ENCODE measurements at regions not wholly inside any gene's neighbourhood (a gene's known extent, or its start where the extent isn't known, plus 50 kb on each side); places are given as distances from the start of the nearest gene placed in this dataset.
"Not testable (repeated sequence)": the region's sequence is repeated elsewhere in the genome, so short reads cannot be mapped to it uniquely, and the experiment has no call there.

DNA sequence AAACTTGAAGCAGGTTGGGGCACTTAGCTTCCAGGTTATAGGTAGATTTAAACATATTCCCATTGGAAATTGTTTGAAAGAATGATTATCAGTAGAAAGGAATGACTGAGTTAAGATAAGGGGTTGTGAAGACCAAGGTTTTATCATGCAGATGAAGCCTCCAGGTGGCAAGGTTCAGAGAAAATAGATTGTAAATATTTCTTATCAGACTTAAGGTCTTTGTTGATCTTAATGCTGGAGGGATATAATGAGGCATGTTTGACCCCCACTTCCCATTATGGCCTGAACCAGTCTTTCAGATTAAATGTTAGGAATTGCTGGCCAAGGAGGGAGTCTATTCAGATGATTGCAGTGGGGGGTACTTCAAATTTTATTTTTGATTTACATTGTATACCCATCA, 1486.5 kb upstream of the PRR20A start:
- no peaks in the 10 kb centered on the region for H3K79me2 ChIP-seq (replicated peaks; ENCODE audit: insufficient read depth, low read length)
- H3K4me3 ChIP-seq (ENCODE audit: low read length): no peak overlapping the region

DNA sequence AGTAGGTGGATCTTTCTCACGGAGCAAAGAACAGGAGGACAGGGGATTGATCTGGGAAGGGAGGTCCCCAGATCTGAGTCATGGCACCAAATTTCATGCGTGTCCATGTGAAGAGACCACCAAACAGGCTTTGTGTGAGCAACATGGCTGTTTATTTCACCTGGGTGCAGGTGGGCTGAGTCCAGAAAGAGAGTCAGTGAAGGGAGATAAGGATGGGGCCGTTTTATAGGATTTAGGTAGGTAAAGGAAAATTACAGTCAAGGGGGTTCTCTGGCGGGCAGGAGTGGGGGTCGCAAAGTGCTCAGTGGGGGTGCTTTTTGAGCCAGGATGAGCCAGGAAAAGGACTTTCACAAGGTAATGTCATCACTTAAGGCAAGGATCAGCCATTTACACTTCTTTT, 1480.5 kb upstream of the PRR20A start:
- not testable (repeated sequence) for H3K4me3 ChIP-seq (ENCODE audit: low read length); H3K27me3 ChIP-seq (ENCODE audit: insufficient read depth, low read depth, low read length); H3K27ac ChIP-seq (ENCODE audit: low read length); H3K36me3 ChIP-seq (ENCODE audit: insufficient read depth, low read length); H3K4me2 ChIP-seq (ENCODE audit: low read length); H3F3A ChIP-seq (ENCODE audit: insufficient read depth, low read length, poor library complexity, severe bottlenecking); H3K79me2 ChIP-seq (replicated peaks; ENCODE audit: insufficient read depth, low read length); H3K9ac ChIP-seq (ENCODE audit: low read length); H4K20me1 ChIP-seq (ENCODE audit: insufficient read depth); H2AFZ ChIP-seq (ENCODE audit: low read depth, low read length); H3K9me3 ChIP-seq (ENCODE audit: low read length); H3K9me2 ChIP-seq (ENCODE audit: insufficient read depth, low read length)

More for the DNA sequence above, 1486.5 kb upstream of the PRR20A start:
- Histone ChIP-seq H3K27ac (ENCODE audit: low read length) (no peak overlapping the region), H2AFZ (ENCODE audit: low read depth, low read length) (no peak overlapping the region), H3K36me3 (ENCODE audit: insufficient read depth, low read length) (no peaks in the 10 kb centered on the region), H4K20me1 (ENCODE audit: insufficient read depth) (no peaks in the 10 kb centered on the region), H3K9me3 (ENCODE audit: low read length) (no peaks in the 10 kb centered on the region), H3K9ac (ENCODE audit: low read length) (no peak overlapping the region), H3K4me2 (ENCODE audit: low read length) (no peak overlapping the region), H3K27me3 (ENCODE audit: insufficient read depth, low read depth, low read length) (no peaks in the 10 kb centered on the region), H3K9me2 (ENCODE audit: insufficient read depth, low read length) (no peaks in the 10 kb centered on the region), H3F3A (ENCODE audit: insufficient read depth, low read length, poor library complexity, severe bottlenecking) (no peaks in the 10 kb centered on the region)
- TF ChIP-seq RAD21 (conservative IDR thresholded peaks at IDR 0.05) (no peak), TAF1 (IDR thresholded peaks at IDR 0.05; ENCODE audit: low read depth) (no peak), EZH2 (IDR thresholded peaks at IDR 0.05; ENCODE audit: borderline replicate concordance, insufficient read depth, low read length, poor library complexity, severe bottlenecking) (no peak), EP300 (conservative IDR thresholded peaks at IDR 0.05; ENCODE audit: poor library complexity, severe bottlenecking) (no peak), SMC3 (conservative IDR thresholded peaks at IDR 0.05; ENCODE audit: poor library complexity) (no peak), MXI1 (conservative IDR thresholded peaks at IDR 0.05; ENCODE audit: poor library complexity, severe bottlenecking) (no peak), POLR2AphosphoS5 (IDR thresholded peaks at IDR 0.05) (no peak)
- TF ChIP-seq, protein P1, sequence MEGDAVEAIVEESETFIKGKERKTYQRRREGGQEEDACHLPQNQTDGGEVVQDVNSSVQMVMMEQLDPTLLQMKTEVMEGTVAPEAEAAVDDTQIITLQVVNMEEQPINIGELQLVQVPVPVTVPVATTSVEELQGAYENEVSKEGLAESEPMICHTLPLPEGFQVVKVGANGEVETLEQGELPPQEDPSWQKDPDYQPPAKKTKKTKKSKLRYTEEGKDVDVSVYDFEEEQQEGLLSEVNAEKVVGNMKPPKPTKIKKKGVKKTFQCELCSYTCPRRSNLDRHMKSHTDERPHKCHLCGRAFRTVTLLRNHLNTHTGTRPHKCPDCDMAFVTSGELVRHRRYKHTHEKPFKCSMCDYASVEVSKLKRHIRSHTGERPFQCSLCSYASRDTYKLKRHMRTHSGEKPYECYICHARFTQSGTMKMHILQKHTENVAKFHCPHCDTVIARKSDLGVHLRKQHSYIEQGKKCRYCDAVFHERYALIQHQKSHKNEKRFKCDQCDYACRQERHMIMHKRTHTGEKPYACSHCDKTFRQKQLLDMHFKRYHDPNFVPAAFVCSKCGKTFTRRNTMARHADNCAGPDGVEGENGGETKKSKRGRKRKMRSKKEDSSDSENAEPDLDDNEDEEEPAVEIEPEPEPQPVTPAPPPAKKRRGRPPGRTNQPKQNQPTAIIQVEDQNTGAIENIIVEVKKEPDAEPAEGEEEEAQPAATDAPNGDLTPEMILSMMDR (IDR thresholded peaks at IDR 0.05; ENCODE audit: poor library complexity, severe bottlenecking): no peak
- TF ChIP-seq, protein P2, sequence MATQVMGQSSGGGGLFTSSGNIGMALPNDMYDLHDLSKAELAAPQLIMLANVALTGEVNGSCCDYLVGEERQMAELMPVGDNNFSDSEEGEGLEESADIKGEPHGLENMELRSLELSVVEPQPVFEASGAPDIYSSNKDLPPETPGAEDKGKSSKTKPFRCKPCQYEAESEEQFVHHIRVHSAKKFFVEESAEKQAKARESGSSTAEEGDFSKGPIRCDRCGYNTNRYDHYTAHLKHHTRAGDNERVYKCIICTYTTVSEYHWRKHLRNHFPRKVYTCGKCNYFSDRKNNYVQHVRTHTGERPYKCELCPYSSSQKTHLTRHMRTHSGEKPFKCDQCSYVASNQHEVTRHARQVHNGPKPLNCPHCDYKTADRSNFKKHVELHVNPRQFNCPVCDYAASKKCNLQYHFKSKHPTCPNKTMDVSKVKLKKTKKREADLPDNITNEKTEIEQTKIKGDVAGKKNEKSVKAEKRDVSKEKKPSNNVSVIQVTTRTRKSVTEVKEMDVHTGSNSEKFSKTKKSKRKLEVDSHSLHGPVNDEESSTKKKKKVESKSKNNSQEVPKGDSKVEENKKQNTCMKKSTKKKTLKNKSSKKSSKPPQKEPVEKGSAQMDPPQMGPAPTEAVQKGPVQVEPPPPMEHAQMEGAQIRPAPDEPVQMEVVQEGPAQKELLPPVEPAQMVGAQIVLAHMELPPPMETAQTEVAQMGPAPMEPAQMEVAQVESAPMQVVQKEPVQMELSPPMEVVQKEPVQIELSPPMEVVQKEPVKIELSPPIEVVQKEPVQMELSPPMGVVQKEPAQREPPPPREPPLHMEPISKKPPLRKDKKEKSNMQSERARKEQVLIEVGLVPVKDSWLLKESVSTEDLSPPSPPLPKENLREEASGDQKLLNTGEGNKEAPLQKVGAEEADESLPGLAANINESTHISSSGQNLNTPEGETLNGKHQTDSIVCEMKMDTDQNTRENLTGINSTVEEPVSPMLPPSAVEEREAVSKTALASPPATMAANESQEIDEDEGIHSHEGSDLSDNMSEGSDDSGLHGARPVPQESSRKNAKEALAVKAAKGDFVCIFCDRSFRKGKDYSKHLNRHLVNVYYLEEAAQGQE (IDR thresholded peaks at IDR 0.05; ENCODE audit: borderline replicate concordance): no peak

DNA sequence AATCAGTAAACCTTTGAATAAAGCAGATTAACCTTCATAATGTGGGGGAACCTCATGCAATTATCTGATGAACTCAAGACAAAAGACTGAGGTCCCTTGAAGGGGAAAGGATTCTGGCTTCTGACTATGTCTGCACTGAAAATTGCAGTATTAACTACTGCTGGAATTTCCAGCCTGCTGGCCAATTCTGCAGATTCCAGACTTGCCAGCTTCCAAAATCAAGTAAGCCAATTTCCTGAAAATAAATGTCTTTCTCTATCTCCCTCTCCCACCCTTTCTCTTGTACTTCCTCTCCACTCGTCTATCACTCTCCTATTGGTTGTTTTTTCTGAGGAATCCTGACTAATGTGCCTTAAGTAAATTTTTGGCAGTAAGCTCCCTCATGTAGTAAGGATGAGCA, 1479.9 kb upstream of the PRR20A start:
- TF ChIP-seq TAF1 (IDR thresholded peaks at IDR 0.05; ENCODE audit: low read depth): no peak
- no peak for TF ChIP-seq EP300 (conservative IDR thresholded peaks at IDR 0.05; ENCODE audit: poor library complexity, severe bottlenecking)
- TF ChIP-seq, protein P1 (IDR thresholded peaks at IDR 0.05; ENCODE audit: poor library complexity, severe bottlenecking): no peak
- TF ChIP-seq, protein P2 (IDR thresholded peaks at IDR 0.05; ENCODE audit: borderline replicate concordance): no peak
- TF ChIP-seq SMC3 (conservative IDR thresholded peaks at IDR 0.05; ENCODE audit: poor library complexity): no peak
- no peak for TF ChIP-seq POLR2AphosphoS5 (IDR thresholded peaks at IDR 0.05)
- no peak for TF ChIP-seq RAD21 (conservative IDR thresholded peaks at IDR 0.05)
- TF ChIP-seq MXI1 (conservative IDR thresholded peaks at IDR 0.05; ENCODE audit: poor library complexity, severe bottlenecking): no peak
- Histone ChIP-seq H3K27ac (ENCODE audit: low read length) (no peak overlapping the region), H4K20me1 (ENCODE audit: insufficient read depth) (no peaks in the 10 kb centered on the region), H3K9me2 (ENCODE audit: insufficient read depth, low read length) (no peaks in the 10 kb centered on the region), H3K79me2 (replicated peaks; ENCODE audit: insufficient read depth, low read length) (no peaks in the 10 kb centered on the region), H3K36me3 (ENCODE audit: insufficient read depth, low read length) (no peaks in the 10 kb centered on the region), H2AFZ (ENCODE audit: low read depth, low read length) (no peak overlapping the region), H3K9me3 (ENCODE audit: low read length) (no peaks in the 10 kb centered on the region), H3K4me3 (ENCODE audit: low read length) (no peak overlapping the region), H3K9ac (ENCODE audit: low read length) (no peak overlapping the region), H3F3A (ENCODE audit: insufficient read depth, low read length, poor library complexity, severe bottlenecking) (no peaks in the 10 kb centered on the region), H3K4me2 (ENCODE audit: low read length) (no peak overlapping the region), H3K27me3 (ENCODE audit: insufficient read depth, low read depth, low read length) (no peaks in the 10 kb centered on the region)
